Motor neuron (in vitro differentiated cells): ENCODE measurements at regions not wholly inside any gene's neighbourhood (a gene's known extent, or its start where the extent isn't known, plus 50 kb on each side); places are given as distances from the start of the nearest gene placed in this dataset.
A peak's percentile ranks its signal among the peaks of the same experiment; 100 is the strongest.

Experiments
- ATAC-seq, 8 experiments: fragments of 200-7000 bp; cut with Tn5 transposase; replicated peaks in 6 of 8; 2 replicates each; pipeline ENCODE4 v1.8.0; 2021; ENCODE audit warnings: mild to moderate bottlenecking in 8 of 8, moderate library complexity in 8 of 8
- H3K27ac ChIP-seq, 2 donors: fragments of 250-450 bp; sonication (Bioruptor Pico); 2 replicates each; pipeline ENCODE4 v1.9.0; 2021; ENCODE audit warnings: antibody characterized with exemption in 2 of 2, mild to moderate bottlenecking in 2 of 2, moderate library complexity in 1 of 2
- H3K4me1 ChIP-seq, 2 donors: fragments of 250-450 bp; sonication (Bioruptor Pico); replicated peaks in 1 of 2; 2 replicates each; pipeline ENCODE4 v1.6.1; 2021; ENCODE audit warnings: antibody characterized with exemption in 2 of 2, mild to moderate bottlenecking in 2 of 2, moderate library complexity in 1 of 2
- H3K4me3 ChIP-seq, 5 donors: fragments of 250-450 bp; sonication (Bioruptor Pico); 2 replicates each; pipeline ENCODE4 v1.9.0; 2021; ENCODE audit warnings: antibody characterized with exemption in 5 of 5, mild to moderate bottlenecking in 5 of 5, moderate library complexity in 4 of 5
- WGBS, 10 experiments: fragments of 450-650 bp; shearing (Covaris generic); methylation state at CpG; one replicate each; pipeline ENCODE4 v1.0.0; 2022; 5-methylcytosine and 5-hydroxymethylcytosine counted together
- in situ Hi-C, 9 experiments: fragments of 400-800 bp; cut with MboI; loops; one replicate each; pipeline ENCODE4 v1.15.0; 2021; ENCODE audit warnings: low sequenced_read_pairs in 9 of 9, low pct_unique_long_range_greater_than_20kb in 2 of 9; ENCODE audit not compliant: unreplicated experiment in 9 of 9

DNA sequence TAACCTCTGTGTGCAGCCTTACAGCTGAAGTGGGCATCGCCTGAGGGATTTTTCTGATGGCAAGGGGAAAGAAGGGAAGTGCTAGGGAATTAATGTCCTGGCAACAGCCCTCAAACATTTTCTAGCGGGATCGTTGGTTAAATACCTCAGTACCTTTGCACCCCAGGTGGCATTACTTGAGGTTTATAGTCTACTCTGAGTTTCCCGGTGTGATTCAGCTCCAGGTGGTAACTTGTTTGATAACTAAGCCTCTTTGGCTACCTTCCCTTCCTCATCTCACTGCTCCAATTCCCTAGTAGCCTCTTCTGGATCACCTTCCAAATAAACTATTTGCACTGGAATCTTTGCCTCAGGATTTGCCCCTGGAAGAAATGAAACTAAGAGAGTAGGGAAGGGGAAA is 237.0 kb upstream of the SSTR1 start:
- peaks cover 0 to 11% of the 10 kb centered on the region in 2 donors for H3K4me1 ChIP-seq
- in situ Hi-C loops, result no loop called here
- H3K27ac ChIP-seq, result no peak overlapping the region
- no peak for ATAC-seq
- H3K4me3 ChIP-seq, result no peak overlapping the region
- WGBS, 10 experiments, result 50 to 97% (median 85%) methylated on average over 1 to 4 of the region's 4 CpGs; no CpG with 5 or more reads in 3 of the 10 experiments

- peaks cover 0 to 11% of the 10 kb centered on the region in 2 donors for H3K4me1 ChIP-seq
- in situ Hi-C loops, result no loop called here
- H3K4me3 ChIP-seq, result no peak overlapping the region
- WGBS, 10 experiments, result 8 to 84% (median 56%) methylated on average over 2 to 7 of the region's 7 CpGs; no CpG with 5 or more reads in 1 of the 10 experiments
- peak in 5 of 8 experiments; percentile 75 to 94 (median 80) for ATAC-seq
- no peak overlapping the region for H3K27ac ChIP-seq
These were observed 234.5 kb upstream of the SSTR1 start for GRCh38 chr14:37972941-37973887.

- no peak overlapping the region for H3K27ac ChIP-seq
- no peak overlapping the region for H3K4me3 ChIP-seq
- no peak for ATAC-seq
- H3K4me1 ChIP-seq, result peaks cover 0 to 11% of the 10 kb centered on the region in 2 donors
- in situ Hi-C loops, result no loop called here
- 50 to 100% (median 95%) methylated on average over 1 of the region's 1 CpG; no CpG with 5 or more reads in 4 of the 10 experiments for WGBS, 10 experiments
These were observed 233.3 kb upstream of the SSTR1 start for GRCh38 chr14:37974421-37974820.

DNA sequence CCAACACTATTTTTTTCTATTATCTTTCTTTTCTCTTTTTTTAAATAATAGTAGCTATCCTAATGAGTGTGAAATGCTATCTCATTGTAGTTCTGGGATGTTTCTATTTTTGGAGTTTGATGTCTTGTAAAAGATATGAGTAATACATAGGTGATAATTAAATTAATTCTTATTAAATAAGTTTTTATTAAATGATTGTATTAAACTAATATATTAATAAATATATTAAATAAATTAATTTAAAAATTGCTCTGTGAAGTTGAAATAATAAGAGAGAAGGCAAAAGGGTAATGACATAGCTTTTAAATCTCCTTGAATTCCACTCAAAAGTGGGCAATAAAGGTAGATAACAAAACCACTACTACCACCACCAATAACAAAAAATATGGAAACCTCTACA is 230.2 kb upstream of the SSTR1 start:
- Histone ChIP-seq H3K4me3 (no peak overlapping the region), H3K27ac (no peak overlapping the region), H3K4me1 (peaks cover 0 to 11% of the 10 kb centered on the region in 2 donors)
- no peak for ATAC-seq
- in situ Hi-C loops, result no loop called here

GRCh38 chr14:37985826-37986470 is 221.8 kb upstream of the SSTR1 start:
- peak in 3 of 8 experiments; percentile 25 to 62 (median 51) for ATAC-seq
- Histone ChIP-seq H3K27ac (no peak overlapping the region), H3K4me3 (no peak overlapping the region), H3K4me1 (no peaks in the 10 kb centered on the region)
- in situ Hi-C loops, result no loop called here
- 0 to 100% (median 70%) methylated on average over 1 to 2 of the region's 2 CpGs; no CpG with 5 or more reads in 1 of the 10 experiments for WGBS, 10 experiments

DNA sequence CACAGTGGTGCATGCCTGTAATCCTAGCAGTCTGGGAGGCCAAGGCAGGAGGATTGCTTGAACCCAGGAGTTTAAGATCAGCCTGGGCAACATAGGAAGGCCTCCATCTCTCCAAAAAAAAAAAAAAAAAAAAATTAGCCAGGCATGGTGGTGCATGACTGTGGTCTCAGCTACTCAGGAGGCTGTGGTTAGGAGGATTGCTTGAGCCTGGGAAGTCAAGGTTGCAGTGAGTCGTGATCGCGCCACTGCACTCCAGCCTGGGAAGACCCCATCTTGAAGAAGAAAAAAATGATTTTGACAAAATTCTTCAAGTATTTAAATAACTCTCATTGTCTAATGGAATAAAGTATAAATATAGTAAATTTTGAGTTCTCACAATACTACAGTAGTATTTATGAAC is 219.2 kb upstream of the SSTR1 start:
- H3K4me3 ChIP-seq, result no peak overlapping the region
- in situ Hi-C loops, result no loop called here
- WGBS, 10 experiments, result 52 to 100% (median 89%) methylated on average over 1 to 3 of the region's 3 CpGs; no CpG with 5 or more reads in 3 of the 10 experiments
- H3K4me1 ChIP-seq, result no peaks in the 10 kb centered on the region
- ATAC-seq, result no peak
- no peak overlapping the region for H3K27ac ChIP-seq

- WGBS, 10 experiments, result 0 to 67% (median 14%) methylated on average over 1 of the region's 1 CpG; no CpG with 5 or more reads in 5 of the 10 experiments
- Histone ChIP-seq H3K27ac (no peak overlapping the region), H3K4me1 (no peaks in the 10 kb centered on the region), H3K4me3 (no peak overlapping the region)
- no peak for ATAC-seq
- in situ Hi-C loops, result no loop called here
These were observed 216.7 kb upstream of the SSTR1 start for GRCh38 chr14:37991027-37991426.

GRCh38 chr14:37992499-37992898 is 215.2 kb upstream of the SSTR1 start:
- no peak overlapping the region for H3K27ac ChIP-seq
- in situ Hi-C loops, result no loop called here
- no peak for ATAC-seq
- H3K4me1 ChIP-seq, result no peaks in the 10 kb centered on the region
- no peak overlapping the region for H3K4me3 ChIP-seq

- WGBS, 10 experiments, result 50 to 100% (median 76%) methylated on average over 1 to 4 of the region's 4 CpGs; no CpG with 5 or more reads in 1 of the 10 experiments
- ATAC-seq, result no peak
- Histone ChIP-seq H3K27ac (no peak overlapping the region), H3K4me1 (no peaks in the 10 kb centered on the region), H3K4me3 (no peak overlapping the region)
- in situ Hi-C loops, result no loop called here
These were observed 212.8 kb upstream of the SSTR1 start for GRCh38 chr14:37994846-37995372.

GRCh38 chr14:37997017-37997416 is 210.7 kb upstream of the SSTR1 start:
- WGBS, 10 experiments, result 57 to 100% (median 88%) methylated on average over 1 to 3 of the region's 3 CpGs; no CpG with 5 or more reads in 1 of the 10 experiments
- H3K4me1 ChIP-seq, result no peaks in the 10 kb centered on the region
- in situ Hi-C loops, result no loop called here

GRCh38 chr14:38000340-38000739 is 207.4 kb upstream of the SSTR1 start:
- H3K4me1 ChIP-seq, result no peaks in the 10 kb centered on the region
- no peak for ATAC-seq
- in situ Hi-C loops, result no loop called here
- no peak overlapping the region for H3K27ac ChIP-seq
- H3K4me3 ChIP-seq, result no peak overlapping the region
- 34 to 100% (median 83%) methylated on average over 1 to 2 of the region's 2 CpGs; no CpG with 5 or more reads in 1 of the 10 experiments for WGBS, 10 experiments

More at GRCh38 chr14:37997017-37997416, 210.7 kb upstream of the SSTR1 start:
- no peak for ATAC-seq
- Histone ChIP-seq H3K4me3 (no peak overlapping the region), H3K27ac (no peak overlapping the region)

- no peaks in the 10 kb centered on the region for H3K4me1 ChIP-seq
- no peak overlapping the region for H3K27ac ChIP-seq
- peak in 1 of 8 experiments; percentile 19 for ATAC-seq
- in situ Hi-C loops, result no loop called here
- 0 to 80% (median 26%) methylated on average over 1 of the region's 1 CpG; no CpG with 5 or more reads in 6 of the 10 experiments for WGBS, 10 experiments
- H3K4me3 ChIP-seq, result no peak overlapping the region
These were observed 206.2 kb upstream of the SSTR1 start for GRCh38 chr14:38001501-38001900.
